ENCODE measurements at regions not wholly inside any gene's neighbourhood (a gene's known extent, or its start where the extent isn't known, plus 50 kb on each side); places are given as distances from the start of the nearest gene placed in this dataset.

- no peak for DNase-seq
- 95% methylated on average over 1 of the region's 1 CpG; no CpG with 5 or more reads in 1 of the 2 experiments for WGBS, 2 experiments (ENCODE audit: insufficient coverage in 1 of 2, insufficient read length in 1 of 2)
Observed at GRCh38 chr7:119102291-119102690, 877.8 kb downstream of the ANKRD7 start.

DNA sequence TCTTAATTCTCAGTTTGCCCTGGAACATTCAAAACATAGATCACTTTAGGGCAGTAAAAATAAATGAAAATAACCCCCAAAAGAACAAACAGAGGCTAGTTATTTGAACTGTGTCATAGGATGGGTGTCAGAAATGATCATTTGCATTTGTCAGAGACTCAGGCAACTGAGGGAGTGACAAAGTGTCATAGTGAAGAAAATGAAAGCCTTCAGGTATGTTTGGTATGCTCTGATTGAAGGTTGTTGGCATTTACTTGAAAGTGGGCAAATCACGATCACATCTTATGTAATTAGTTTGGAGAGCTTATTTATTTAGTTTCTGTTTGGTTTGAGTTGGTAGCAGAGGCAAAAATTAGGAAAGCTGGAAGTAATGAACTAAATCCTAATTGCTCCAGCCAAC lies 880.9 kb downstream of the ANKRD7 start:
- 94 to 100% methylated on average over 1 of the region's 1 CpG for WGBS, 2 experiments (ENCODE audit: insufficient coverage in 1 of 2, insufficient read length in 1 of 2)
- H3K36me3 Mint-ChIP-seq (ENCODE audit: low read depth) = no peaks in the 10 kb centered on the region
- H3K27ac Mint-ChIP-seq = no peak overlapping the region
- H3K27me3 Mint-ChIP-seq (ENCODE audit: insufficient read depth) = peaks cover 6% of the 10 kb centered on the region
- H3K4me1 ChIP-seq (ENCODE audit: control insufficient read depth, insufficient read depth, low read length) = peaks cover 13% of the 10 kb centered on the region
- H3K9me3 ChIP-seq (ENCODE audit: control insufficient read depth, low read length) = peaks cover 6% of the 10 kb centered on the region
- TF ChIP-seq CTCF (conservative IDR thresholded peaks at IDR 0.05) = no peak
- no peak for DNase-seq
- no peaks in the 10 kb centered on the region for H3K27me3 ChIP-seq (ENCODE audit: control insufficient read depth, insufficient read depth, low read length, poor library complexity, severe bottlenecking)
- no peak overlapping the region for H3K4me3 Mint-ChIP-seq
- no peak overlapping the region for H3K27ac ChIP-seq (ENCODE audit: low read depth, low read length)
- no peak overlapping the region for H3K4me3 ChIP-seq (ENCODE audit: low read length)
- no peaks in the 10 kb centered on the region for H3K36me3 ChIP-seq (ENCODE audit: control insufficient read depth, insufficient read depth, low read length)
- H3K9ac ChIP-seq (ENCODE audit: extremely low read depth, low read length, poor library complexity, severe bottlenecking) = no peak overlapping the region
- H3K4me1 Mint-ChIP-seq = peaks cover 52% of the 10 kb centered on the region
- H3K9me3 Mint-ChIP-seq = peaks cover 7% of the 10 kb centered on the region

More at GRCh38 chr7:119102291-119102690, 877.8 kb downstream of the ANKRD7 start:
- Mint-ChIP-seq H3K27ac (no peak overlapping the region), H3K4me1 (peaks cover 68% of the 10 kb centered on the region), H3K36me3 (ENCODE audit: low read depth) (peaks cover 9% of the 10 kb centered on the region), H3K27me3 (ENCODE audit: insufficient read depth) (peaks cover 4% of the 10 kb centered on the region), H3K9me3 (peaks cover 3% of the 10 kb centered on the region), H3K4me3 (no peak overlapping the region)
- Histone ChIP-seq H3K27ac (ENCODE audit: low read depth, low read length) (no peak overlapping the region), H3K9ac (ENCODE audit: extremely low read depth, low read length, poor library complexity, severe bottlenecking) (no peak overlapping the region), H3K9me3 (ENCODE audit: control insufficient read depth, low read length) (peaks cover 13% of the 10 kb centered on the region), H3K27me3 (ENCODE audit: control insufficient read depth, insufficient read depth, low read length, poor library complexity, severe bottlenecking) (no peaks in the 10 kb centered on the region), H3K4me1 (ENCODE audit: control insufficient read depth, insufficient read depth, low read length) (peaks cover 17% of the 10 kb centered on the region), H3K4me3 (ENCODE audit: low read length) (no peak overlapping the region), H3K36me3 (ENCODE audit: control insufficient read depth, insufficient read depth, low read length) (no peaks in the 10 kb centered on the region)
- no peak for TF ChIP-seq CTCF (conservative IDR thresholded peaks at IDR 0.05)

GRCh38 chr7:119123326-119123725 lies 898.8 kb downstream of the ANKRD7 start:
- H3K36me3 ChIP-seq (ENCODE audit: control insufficient read depth, insufficient read depth, low read length) = no peaks in the 10 kb centered on the region
- peaks cover 4% of the 10 kb centered on the region for H3K4me1 Mint-ChIP-seq
- H3K36me3 Mint-ChIP-seq (ENCODE audit: low read depth) = no peaks in the 10 kb centered on the region
- H3K4me3 Mint-ChIP-seq = no peak overlapping the region
- no peaks in the 10 kb centered on the region for H3K4me1 ChIP-seq (ENCODE audit: control insufficient read depth, insufficient read depth, low read length)
- H3K27me3 ChIP-seq (ENCODE audit: control insufficient read depth, insufficient read depth, low read length, poor library complexity, severe bottlenecking) = no peaks in the 10 kb centered on the region
- WGBS, 2 experiments (ENCODE audit: insufficient coverage in 1 of 2, insufficient read length in 1 of 2) = 85 to 91% methylated on average over 3 to 8 of the region's 8 CpGs
- no peaks in the 10 kb centered on the region for H3K9me3 Mint-ChIP-seq
- no peak overlapping the region for H3K4me3 ChIP-seq (ENCODE audit: low read length)
- TF ChIP-seq CTCF (conservative IDR thresholded peaks at IDR 0.05) = no peak
- H3K9me3 ChIP-seq (ENCODE audit: control insufficient read depth, low read length) = no peaks in the 10 kb centered on the region
- H3K27me3 Mint-ChIP-seq (ENCODE audit: insufficient read depth) = no peaks in the 10 kb centered on the region
- H3K27ac Mint-ChIP-seq = no peak overlapping the region
- H3K9ac ChIP-seq (ENCODE audit: extremely low read depth, low read length, poor library complexity, severe bottlenecking) = no peak overlapping the region
- no peak overlapping the region for H3K27ac ChIP-seq (ENCODE audit: low read depth, low read length)
- DNase-seq = no peak

Measured in endodermal cell (in vitro differentiated cells).